Renal cortex interstitium (tissue), 11 donors: ENCODE measurements at regions not wholly inside any gene's neighbourhood (a gene's known extent, or its start where the extent isn't known, plus 50 kb on each side); places are given as distances from the start of the nearest gene placed in this dataset.

Experiments used
- DNase-seq, 11 donors: peaks; one replicate each; pipeline ENCODE4 v3.0.0-alpha.2; 2013; ENCODE audit warnings: low read depth in 9 of 11, low spot score in 4 of 11; ENCODE audit errors: extremely low read depth in 1 of 11

DNA sequence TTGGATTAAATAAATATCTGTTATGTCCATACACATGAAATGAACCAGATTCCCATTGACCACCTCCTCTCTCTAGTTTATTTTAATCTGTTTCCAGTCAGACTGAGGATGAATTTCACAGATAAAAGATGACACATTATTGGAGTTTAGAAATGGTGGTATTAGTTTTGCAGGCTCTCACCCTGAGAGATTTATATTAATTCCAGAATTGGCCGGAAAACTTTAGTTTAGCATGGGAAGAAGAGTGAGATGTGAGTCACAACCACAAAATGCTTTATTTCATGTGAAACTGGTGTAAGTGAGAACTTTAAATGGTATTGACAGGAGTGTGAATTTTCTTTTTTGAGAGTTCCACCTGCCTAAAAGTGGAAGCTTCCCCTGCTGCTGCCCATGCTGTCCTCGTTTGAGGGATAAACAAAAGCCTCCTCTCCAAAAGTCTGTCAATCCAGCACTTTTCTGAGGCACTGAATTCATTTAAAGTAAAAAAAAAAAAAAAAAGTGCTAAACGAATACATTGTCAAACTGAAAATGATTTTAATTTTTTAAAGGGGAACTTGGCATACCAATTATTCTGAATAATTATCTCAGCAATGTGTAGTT lies 65.1 kb upstream of the EPHA3 start:
- DNase-seq, result no peak

GRCh38 chr3:89043406-89043932 lies 64.0 kb upstream of the EPHA3 start:
- peak in 3 of 11 donors; percentile 4 to 7 (median 5) for DNase-seq

- DNase-seq, result no peak
These were observed 60.8 kb upstream of the EPHA3 start for GRCh38 chr3:89046661-89047060.

GRCh38 chr3:89049119-89049518 lies 58.3 kb upstream of the EPHA3 start:
- DNase-seq, result no peak

- no peak for DNase-seq
These were observed 55.0 kb upstream of the EPHA3 start for GRCh38 chr3:89052386-89052785.

GRCh38 chr3:89057398-89057797 lies 50.0 kb upstream of the EPHA3 start:
- no peak for DNase-seq
